LNCAP (cell line): ENCODE measurements at regions not wholly inside any gene's neighbourhood (a gene's known extent, or its start where the extent isn't known, plus 50 kb on each side); places are given as distances from the start of the nearest gene placed in this dataset.

ENCODE experiments used
- TF ChIP-seq, protein P1 (sequence below): fragments of 450-650 bp; IDR thresholded peaks from 2 replicates; pipeline ENCODE4 v1.5.1; 2017; ENCODE audit warnings: mild to moderate bottlenecking

DNA sequence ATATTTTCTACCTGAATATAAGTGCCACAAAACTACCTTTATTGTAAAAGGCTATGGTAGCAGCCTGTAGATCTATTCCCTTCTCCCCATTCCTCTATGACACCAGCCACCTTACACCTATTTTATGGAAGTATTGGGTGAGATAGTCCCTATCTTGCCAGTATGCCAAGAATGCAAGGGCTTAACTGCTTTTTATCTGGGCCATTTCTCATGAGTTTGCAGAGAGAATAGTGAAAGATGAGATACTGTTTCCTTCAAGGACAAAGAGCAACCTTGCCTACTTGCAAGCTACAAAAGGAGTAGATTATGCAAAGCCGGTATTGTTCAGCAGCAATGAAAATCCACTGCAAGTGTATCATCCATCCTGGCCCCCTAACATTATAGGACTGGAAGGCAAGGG is 1775.6 kb upstream of the SEL1L start:
- TF ChIP-seq, protein P1, sequence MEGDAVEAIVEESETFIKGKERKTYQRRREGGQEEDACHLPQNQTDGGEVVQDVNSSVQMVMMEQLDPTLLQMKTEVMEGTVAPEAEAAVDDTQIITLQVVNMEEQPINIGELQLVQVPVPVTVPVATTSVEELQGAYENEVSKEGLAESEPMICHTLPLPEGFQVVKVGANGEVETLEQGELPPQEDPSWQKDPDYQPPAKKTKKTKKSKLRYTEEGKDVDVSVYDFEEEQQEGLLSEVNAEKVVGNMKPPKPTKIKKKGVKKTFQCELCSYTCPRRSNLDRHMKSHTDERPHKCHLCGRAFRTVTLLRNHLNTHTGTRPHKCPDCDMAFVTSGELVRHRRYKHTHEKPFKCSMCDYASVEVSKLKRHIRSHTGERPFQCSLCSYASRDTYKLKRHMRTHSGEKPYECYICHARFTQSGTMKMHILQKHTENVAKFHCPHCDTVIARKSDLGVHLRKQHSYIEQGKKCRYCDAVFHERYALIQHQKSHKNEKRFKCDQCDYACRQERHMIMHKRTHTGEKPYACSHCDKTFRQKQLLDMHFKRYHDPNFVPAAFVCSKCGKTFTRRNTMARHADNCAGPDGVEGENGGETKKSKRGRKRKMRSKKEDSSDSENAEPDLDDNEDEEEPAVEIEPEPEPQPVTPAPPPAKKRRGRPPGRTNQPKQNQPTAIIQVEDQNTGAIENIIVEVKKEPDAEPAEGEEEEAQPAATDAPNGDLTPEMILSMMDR = no peak

DNA sequence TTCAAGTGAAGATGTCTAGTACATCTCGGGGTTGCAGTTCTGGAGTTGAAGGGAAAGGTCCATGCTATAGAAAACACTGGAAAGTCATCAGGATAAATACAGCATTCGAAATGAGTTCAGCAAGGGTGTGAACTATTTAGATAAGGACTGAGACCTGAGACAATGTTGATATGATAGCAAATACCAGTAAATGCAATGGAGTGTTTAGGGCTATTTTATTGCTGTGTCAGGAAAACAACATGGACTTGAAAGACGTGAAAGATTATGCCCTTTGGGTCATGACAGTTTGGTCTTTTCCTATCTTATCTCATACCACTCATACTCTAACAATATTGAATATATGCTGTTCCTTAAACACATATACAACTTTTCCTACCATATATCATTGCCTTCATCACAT is 1776.2 kb upstream of the SEL1L start:
- TF ChIP-seq, protein P1 = no peak

DNA sequence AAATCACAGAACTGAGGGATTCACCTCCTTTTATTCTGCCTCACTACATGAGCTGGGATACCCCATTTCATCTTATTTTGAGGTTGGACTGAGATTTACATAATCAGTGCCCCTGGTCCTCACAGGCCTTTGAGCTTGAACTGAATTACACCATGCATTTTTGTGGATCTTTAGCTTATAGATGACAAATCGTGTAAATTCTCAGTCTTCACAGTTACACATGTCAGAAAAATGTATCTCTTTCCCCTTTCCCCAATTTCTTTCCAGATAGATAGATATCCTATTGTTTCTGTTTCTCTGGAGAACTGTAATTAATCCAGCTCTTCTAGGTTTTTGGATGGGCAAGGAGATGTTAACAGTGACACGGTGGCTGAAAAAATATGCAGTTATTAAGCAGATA is 1778.9 kb upstream of the SEL1L start:
- TF ChIP-seq, protein P1 = no peak

DNA sequence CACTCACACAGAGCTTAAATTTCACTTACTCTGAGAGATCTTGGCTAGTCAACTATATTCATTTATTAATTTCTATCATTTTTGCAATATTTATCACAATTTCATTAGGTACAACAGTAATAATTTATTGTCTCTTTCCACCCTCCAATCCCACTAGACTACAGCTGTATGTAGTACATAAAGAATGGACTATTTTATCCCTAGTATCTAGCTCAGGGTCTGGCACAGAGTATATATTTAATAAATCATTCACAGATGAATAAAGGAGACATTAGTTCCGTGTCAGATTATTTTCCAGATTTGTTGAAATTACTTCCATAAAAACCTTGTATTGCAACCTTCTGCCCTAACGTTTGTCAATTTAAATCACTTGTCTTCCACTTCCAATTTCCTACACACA is 1781.1 kb upstream of the SEL1L start:
- TF ChIP-seq, protein P1 = no peak

DNA sequence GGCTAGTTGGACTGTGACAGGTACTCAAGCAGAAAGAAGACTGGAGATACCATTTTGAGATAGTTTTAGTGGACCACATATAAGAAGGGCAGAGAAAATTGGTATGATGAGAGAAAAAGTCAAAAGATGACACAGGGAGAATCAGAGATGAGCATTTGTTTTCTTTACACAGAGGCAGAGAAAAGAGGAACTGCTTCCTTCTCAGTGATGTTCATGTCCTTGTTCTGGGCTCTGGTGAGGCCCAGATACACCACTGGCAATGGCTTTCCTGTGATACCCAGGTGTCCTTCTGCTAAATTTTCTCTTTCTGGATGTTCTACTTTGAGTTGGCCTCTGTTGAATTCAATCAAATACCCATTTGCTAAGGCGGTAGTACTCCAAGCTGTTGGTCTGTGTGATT is 1782.7 kb upstream of the SEL1L start:
- TF ChIP-seq, protein P1 = no peak

DNA sequence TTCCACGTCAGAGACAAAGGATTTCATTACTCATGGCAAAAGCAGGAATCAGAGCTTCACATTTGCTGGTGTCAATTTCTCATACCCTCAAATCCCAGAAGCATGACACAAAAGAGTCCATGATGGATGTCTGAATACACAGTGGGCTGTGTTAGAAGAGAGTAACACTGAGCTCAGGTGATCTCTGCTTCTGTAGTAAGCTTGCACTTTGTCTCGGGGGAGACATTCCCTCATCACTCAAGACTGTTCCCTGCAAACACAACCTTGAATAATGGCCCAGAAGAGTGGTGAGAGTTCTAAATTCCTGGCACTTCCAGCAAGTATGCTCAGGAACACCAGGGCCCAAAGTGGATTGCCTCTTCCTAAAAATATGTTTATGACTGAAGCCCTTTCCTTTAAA is 1787.2 kb upstream of the SEL1L start:
- TF ChIP-seq, protein P1 = no peak

DNA sequence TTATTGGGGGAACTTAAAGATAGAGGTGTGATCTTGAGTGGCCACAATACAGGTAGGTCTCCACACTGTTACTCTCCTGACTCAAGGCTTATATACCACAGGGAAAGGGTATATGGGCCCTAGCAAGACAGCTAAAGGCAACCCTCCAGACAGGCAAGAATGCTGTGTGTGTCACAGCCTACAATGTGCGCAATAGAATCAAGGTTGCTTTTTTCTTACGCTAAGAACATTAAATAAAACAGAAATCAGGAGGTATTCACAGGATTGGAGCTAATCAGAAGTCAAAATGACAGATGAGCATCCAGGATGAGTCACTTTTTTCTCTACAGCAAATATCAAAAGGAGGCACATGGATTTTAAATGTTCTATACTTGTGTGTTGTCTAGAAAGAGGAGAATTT is 1797.9 kb upstream of the SEL1L start:
- TF ChIP-seq, protein P1 = no peak

DNA sequence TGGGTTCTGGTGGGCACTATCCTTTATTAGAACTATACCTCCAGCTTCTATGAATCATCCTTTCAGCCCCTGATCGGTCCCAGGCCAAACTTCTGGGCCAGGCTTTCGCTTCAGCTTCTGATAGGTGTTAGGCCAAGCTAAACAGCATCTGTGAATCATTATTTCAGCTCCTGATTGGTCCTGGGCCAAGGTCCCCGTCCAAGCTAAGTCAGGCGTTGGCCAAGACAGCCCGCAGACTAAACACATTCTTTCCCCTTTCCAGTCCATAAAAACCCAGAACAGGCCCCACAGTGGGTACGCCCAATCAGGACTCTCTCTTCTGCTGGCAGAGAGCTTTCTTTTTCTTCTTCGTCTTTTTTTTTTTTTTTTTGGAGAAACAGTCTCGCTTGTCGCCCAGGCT is 1808.9 kb upstream of the SEL1L start:
- TF ChIP-seq, protein P1 = no peak
